ENCODE measurements at regions not wholly inside any gene's neighbourhood (a gene's known extent, or its start where the extent isn't known, plus 50 kb on each side); places are given as distances from the start of the nearest gene placed in this dataset.

DNA sequence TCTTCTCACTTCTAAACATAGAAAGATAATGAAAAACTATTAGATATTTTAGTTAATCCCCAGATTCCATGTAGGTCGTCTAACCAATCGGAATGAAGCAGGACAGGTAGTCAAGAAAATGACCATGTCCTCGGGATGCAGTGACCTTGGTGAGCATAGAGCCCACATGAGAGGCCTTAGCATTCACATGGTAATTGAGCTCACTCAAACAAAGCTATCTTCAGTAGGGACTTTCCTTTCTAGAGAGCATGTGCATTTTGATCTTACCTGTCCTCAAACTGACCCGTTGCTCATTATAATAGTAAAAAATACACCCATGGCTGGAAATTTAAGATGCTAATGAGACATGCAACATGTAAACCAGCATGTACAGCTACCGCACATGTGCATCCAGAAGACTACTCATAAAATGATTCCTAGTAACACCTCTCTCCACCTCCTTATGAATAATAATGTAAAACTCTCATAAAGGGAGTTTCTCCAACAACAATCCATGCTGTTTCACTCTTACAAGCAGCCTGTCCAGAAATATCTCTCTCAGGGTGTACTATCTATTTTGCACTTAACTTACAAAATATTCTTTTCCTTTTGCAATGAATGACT lies 274.0 kb upstream of the CDH9 start:
- TF ChIP-seq CTCF (IDR thresholded peaks at IDR 0.05) = no peak
- no peak for TF ChIP-seq POLR2A (IDR thresholded peaks at IDR 0.05; ENCODE audit: low read depth)
